ENCODE measurements at regions not wholly inside any gene's neighbourhood (a gene's known extent, or its start where the extent isn't known, plus 50 kb on each side); places are given as distances from the start of the nearest gene placed in this dataset.

DNA sequence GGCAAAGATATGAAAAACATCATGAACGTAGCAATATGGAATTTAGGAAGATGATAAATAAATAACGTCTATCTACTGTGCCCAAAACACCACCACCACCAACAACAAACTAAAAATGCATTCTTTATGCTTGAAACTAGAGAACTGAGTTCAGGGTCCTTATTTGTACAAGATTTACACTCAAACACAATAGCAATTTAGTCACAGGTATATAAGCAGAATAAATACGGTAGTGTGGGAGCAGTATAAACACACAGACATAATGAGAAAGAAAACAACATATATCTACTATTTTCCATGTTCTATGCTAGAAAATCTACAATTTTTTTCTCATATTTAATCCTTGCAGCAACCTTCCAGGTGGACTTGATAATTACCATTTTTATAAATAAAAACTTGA lies 64.3 kb downstream of the ARL4A start:
- 85% methylated on average over 3 of the region's 3 CpGs for WGBS
- Histone ChIP-seq H3K27ac (ENCODE audit: low read depth in 1 of 2, low read length in 2 of 2) (no peak overlapping the region), H3K27me3 (ENCODE audit: control insufficient read depth in 4 of 4, insufficient read depth in 4 of 4, low read length in 3 of 4) (no peaks in the 10 kb centered on the region), H3K4me3 (ENCODE audit: low read depth in 1 of 3, low read length in 3 of 3) (no peak overlapping the region), H3K9me3 (ENCODE audit: control insufficient read depth in 4 of 4, low read length in 3 of 4) (no peaks in the 10 kb centered on the region), H3K9ac (ENCODE audit: low read depth in 1 of 2, low read length in 2 of 2) (no peak overlapping the region), H3K4me1 (ENCODE audit: control insufficient read depth in 4 of 4, insufficient read depth in 4 of 4, low read length in 3 of 4) (no peaks in the 10 kb centered on the region), H3K36me3 (ENCODE audit: control insufficient read depth in 4 of 4, insufficient read depth in 3 of 4, low read depth in 1 of 4, low read length in 3 of 4) (no peaks in the 10 kb centered on the region)
- no peak for DNase-seq (ENCODE audit: low spot score)
- TF ChIP-seq FOXA1 (IDR thresholded peaks at IDR 0.05): no peak
- no peak for TF ChIP-seq GABPA (IDR thresholded peaks at IDR 0.05 in 1 of 2, conservative IDR thresholded peaks at IDR 0.05 in 1 of 2)
- TF ChIP-seq, protein P1, sequence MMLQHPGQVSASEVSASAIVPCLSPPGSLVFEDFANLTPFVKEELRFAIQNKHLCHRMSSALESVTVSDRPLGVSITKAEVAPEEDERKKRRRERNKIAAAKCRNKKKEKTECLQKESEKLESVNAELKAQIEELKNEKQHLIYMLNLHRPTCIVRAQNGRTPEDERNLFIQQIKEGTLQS (IDR thresholded peaks at IDR 0.05): no peak
- TF ChIP-seq, protein P2, sequence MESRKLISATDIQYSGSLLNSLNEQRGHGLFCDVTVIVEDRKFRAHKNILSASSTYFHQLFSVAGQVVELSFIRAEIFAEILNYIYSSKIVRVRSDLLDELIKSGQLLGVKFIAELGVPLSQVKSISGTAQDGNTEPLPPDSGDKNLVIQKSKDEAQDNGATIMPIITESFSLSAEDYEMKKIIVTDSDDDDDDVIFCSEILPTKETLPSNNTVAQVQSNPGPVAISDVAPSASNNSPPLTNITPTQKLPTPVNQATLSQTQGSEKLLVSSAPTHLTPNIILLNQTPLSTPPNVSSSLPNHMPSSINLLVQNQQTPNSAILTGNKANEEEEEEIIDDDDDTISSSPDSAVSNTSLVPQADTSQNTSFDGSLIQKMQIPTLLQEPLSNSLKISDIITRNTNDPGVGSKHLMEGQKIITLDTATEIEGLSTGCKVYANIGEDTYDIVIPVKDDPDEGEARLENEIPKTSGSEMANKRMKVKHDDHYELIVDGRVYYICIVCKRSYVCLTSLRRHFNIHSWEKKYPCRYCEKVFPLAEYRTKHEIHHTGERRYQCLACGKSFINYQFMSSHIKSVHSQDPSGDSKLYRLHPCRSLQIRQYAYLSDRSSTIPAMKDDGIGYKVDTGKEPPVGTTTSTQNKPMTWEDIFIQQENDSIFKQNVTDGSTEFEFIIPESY (IDR thresholded peaks at IDR 0.05): no peak
- TF ChIP-seq HNF4G (IDR thresholded peaks at IDR 0.05): no peak
- no peak for TF ChIP-seq EGR1 (IDR thresholded peaks at IDR 0.05; ENCODE audit: low read depth in 2 of 2)
- TF ChIP-seq REST (IDR thresholded peaks at IDR 0.05): no peak
- no peak for TF ChIP-seq TAF1 (conservative IDR thresholded peaks at IDR 0.05)
- TF ChIP-seq NR2F2 (IDR thresholded peaks at IDR 0.05): no peak
- TF ChIP-seq, protein P3, sequence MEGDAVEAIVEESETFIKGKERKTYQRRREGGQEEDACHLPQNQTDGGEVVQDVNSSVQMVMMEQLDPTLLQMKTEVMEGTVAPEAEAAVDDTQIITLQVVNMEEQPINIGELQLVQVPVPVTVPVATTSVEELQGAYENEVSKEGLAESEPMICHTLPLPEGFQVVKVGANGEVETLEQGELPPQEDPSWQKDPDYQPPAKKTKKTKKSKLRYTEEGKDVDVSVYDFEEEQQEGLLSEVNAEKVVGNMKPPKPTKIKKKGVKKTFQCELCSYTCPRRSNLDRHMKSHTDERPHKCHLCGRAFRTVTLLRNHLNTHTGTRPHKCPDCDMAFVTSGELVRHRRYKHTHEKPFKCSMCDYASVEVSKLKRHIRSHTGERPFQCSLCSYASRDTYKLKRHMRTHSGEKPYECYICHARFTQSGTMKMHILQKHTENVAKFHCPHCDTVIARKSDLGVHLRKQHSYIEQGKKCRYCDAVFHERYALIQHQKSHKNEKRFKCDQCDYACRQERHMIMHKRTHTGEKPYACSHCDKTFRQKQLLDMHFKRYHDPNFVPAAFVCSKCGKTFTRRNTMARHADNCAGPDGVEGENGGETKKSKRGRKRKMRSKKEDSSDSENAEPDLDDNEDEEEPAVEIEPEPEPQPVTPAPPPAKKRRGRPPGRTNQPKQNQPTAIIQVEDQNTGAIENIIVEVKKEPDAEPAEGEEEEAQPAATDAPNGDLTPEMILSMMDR (IDR thresholded peaks at IDR 0.05; ENCODE audit: low read depth, low read length, missing input control): no peak
- TF ChIP-seq FOXA2 (IDR thresholded peaks at IDR 0.05): no peak
- TF ChIP-seq SP1 (IDR thresholded peaks at IDR 0.05): no peak
- no peak for TF ChIP-seq JUND (IDR thresholded peaks at IDR 0.05)
- no peak for TF ChIP-seq YY1 (IDR thresholded peaks at IDR 0.05)
- no peak for TF ChIP-seq RXRA (IDR thresholded peaks at IDR 0.05)
- TF ChIP-seq HNF4A (conservative IDR thresholded peaks at IDR 0.05): no peak
- no peak for TF ChIP-seq RAD21 (IDR thresholded peaks at IDR 0.05)
- no peak for TF ChIP-seq MAX (IDR thresholded peaks at IDR 0.05)

Measured in liver (tissue), 8 donors.